GM19035 (cell line): ENCODE measurements at regions not wholly inside any gene's neighbourhood (a gene's known extent, or its start where the extent isn't known, plus 50 kb on each side); places are given as distances from the start of the nearest gene placed in this dataset.

Experiments
- ATAC-seq: cut with Tn5 transposase; IDR thresholded peaks from one replicate; pipeline ENCODE4 v1.9.1; 2021; ENCODE audit not compliant: unreplicated experiment

- no peak for ATAC-seq
These were observed 65.3 kb upstream of the UGP2 start for GRCh38 chr2:63776382-63776781.

GRCh38 chr2:63777816-63778215, 63.9 kb upstream of the UGP2 start:
- no peak for ATAC-seq

- no peak for ATAC-seq
These were observed 63.3 kb upstream of the UGP2 start for GRCh38 chr2:63778391-63778790.

- no peak for ATAC-seq
These were observed 61.1 kb upstream of the UGP2 start for GRCh38 chr2:63780518-63781155.

- ATAC-seq: no peak
These were observed 57.2 kb upstream of the UGP2 start for GRCh38 chr2:63784461-63784860.

GRCh38 chr2:63785096-63785495, 56.6 kb upstream of the UGP2 start:
- ATAC-seq: no peak

GRCh38 chr2:63786471-63786870, 55.2 kb upstream of the UGP2 start:
- ATAC-seq: no peak

GRCh38 chr2:63788071-63788470, 53.6 kb upstream of the UGP2 start:
- no peak for ATAC-seq

- no peak for ATAC-seq
These were observed 52.2 kb upstream of the UGP2 start for GRCh38 chr2:63789338-63790020.

- ATAC-seq: no peak
These were observed 51.2 kb upstream of the UGP2 start for GRCh38 chr2:63790491-63790890.

GRCh38 chr2:63790906-63791305, 50.8 kb upstream of the UGP2 start:
- no peak for ATAC-seq

GRCh38 chr2:63791387-63791786, 50.3 kb upstream of the UGP2 start:
- ATAC-seq: no peak
